H1 (cell line): ENCODE measurements at regions not wholly inside any gene's neighbourhood (a gene's known extent, or its start where the extent isn't known, plus 50 kb on each side); places are given as distances from the start of the nearest gene placed in this dataset.

Experiments
- CHD2 ChIP-seq: IDR thresholded peaks from 2 replicates; pipeline ENCODE4 v1.6.1; 2012; ENCODE audit warnings: low read length, improper control_type of control experiment
- JUN ChIP-seq: IDR thresholded peaks from 2 replicates; pipeline ENCODE4 v1.6.1; 2011; ENCODE audit warnings: low read depth, mild to moderate bottlenecking, improper control_type of control experiment, low read length
- RBBP5 ChIP-seq: IDR thresholded peaks from 2 replicates; pipeline ENCODE4 v1.7.1; 2012; ENCODE audit warnings: low read depth, mild to moderate bottlenecking, inconsistent platforms, low read length, moderate library complexity, borderline replicate concordance
- TCF12 ChIP-seq: IDR thresholded peaks from 2 replicates; pipeline ENCODE4 v1.6.1; 2011; ENCODE audit warnings: low read depth, mild to moderate bottlenecking, low read length
- TF ChIP-seq, protein P1 (sequence below): fragments of 300-600 bp; sonication (generic); IDR thresholded peaks from 2 replicates; pipeline ENCODE4 v1.7.1; 2012; ENCODE audit warnings: low read length, moderate library complexity, mild to moderate bottlenecking, inconsistent platforms; ENCODE audit not compliant: insufficient replicate concordance

DNA sequence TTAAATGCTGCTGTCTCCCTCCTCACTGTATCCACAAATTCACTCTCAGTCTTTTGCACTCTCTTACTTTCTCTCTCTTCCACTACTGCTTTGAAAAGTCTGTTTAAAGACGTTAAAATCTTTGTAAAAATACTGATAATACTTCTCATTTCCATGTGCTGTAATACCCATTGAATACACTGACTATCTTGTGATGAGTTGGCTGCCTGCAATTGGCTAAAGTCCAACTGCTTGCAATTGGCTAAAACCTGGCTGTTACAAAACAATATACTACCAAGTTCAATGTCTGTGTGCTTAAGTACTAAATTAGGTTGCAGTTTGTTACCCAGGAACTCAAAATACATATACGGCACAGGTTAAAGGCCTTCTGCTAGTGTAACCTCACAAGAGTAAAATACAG, 264.8 kb downstream of the THBS2 start (continued):
- TF ChIP-seq, protein P1, sequence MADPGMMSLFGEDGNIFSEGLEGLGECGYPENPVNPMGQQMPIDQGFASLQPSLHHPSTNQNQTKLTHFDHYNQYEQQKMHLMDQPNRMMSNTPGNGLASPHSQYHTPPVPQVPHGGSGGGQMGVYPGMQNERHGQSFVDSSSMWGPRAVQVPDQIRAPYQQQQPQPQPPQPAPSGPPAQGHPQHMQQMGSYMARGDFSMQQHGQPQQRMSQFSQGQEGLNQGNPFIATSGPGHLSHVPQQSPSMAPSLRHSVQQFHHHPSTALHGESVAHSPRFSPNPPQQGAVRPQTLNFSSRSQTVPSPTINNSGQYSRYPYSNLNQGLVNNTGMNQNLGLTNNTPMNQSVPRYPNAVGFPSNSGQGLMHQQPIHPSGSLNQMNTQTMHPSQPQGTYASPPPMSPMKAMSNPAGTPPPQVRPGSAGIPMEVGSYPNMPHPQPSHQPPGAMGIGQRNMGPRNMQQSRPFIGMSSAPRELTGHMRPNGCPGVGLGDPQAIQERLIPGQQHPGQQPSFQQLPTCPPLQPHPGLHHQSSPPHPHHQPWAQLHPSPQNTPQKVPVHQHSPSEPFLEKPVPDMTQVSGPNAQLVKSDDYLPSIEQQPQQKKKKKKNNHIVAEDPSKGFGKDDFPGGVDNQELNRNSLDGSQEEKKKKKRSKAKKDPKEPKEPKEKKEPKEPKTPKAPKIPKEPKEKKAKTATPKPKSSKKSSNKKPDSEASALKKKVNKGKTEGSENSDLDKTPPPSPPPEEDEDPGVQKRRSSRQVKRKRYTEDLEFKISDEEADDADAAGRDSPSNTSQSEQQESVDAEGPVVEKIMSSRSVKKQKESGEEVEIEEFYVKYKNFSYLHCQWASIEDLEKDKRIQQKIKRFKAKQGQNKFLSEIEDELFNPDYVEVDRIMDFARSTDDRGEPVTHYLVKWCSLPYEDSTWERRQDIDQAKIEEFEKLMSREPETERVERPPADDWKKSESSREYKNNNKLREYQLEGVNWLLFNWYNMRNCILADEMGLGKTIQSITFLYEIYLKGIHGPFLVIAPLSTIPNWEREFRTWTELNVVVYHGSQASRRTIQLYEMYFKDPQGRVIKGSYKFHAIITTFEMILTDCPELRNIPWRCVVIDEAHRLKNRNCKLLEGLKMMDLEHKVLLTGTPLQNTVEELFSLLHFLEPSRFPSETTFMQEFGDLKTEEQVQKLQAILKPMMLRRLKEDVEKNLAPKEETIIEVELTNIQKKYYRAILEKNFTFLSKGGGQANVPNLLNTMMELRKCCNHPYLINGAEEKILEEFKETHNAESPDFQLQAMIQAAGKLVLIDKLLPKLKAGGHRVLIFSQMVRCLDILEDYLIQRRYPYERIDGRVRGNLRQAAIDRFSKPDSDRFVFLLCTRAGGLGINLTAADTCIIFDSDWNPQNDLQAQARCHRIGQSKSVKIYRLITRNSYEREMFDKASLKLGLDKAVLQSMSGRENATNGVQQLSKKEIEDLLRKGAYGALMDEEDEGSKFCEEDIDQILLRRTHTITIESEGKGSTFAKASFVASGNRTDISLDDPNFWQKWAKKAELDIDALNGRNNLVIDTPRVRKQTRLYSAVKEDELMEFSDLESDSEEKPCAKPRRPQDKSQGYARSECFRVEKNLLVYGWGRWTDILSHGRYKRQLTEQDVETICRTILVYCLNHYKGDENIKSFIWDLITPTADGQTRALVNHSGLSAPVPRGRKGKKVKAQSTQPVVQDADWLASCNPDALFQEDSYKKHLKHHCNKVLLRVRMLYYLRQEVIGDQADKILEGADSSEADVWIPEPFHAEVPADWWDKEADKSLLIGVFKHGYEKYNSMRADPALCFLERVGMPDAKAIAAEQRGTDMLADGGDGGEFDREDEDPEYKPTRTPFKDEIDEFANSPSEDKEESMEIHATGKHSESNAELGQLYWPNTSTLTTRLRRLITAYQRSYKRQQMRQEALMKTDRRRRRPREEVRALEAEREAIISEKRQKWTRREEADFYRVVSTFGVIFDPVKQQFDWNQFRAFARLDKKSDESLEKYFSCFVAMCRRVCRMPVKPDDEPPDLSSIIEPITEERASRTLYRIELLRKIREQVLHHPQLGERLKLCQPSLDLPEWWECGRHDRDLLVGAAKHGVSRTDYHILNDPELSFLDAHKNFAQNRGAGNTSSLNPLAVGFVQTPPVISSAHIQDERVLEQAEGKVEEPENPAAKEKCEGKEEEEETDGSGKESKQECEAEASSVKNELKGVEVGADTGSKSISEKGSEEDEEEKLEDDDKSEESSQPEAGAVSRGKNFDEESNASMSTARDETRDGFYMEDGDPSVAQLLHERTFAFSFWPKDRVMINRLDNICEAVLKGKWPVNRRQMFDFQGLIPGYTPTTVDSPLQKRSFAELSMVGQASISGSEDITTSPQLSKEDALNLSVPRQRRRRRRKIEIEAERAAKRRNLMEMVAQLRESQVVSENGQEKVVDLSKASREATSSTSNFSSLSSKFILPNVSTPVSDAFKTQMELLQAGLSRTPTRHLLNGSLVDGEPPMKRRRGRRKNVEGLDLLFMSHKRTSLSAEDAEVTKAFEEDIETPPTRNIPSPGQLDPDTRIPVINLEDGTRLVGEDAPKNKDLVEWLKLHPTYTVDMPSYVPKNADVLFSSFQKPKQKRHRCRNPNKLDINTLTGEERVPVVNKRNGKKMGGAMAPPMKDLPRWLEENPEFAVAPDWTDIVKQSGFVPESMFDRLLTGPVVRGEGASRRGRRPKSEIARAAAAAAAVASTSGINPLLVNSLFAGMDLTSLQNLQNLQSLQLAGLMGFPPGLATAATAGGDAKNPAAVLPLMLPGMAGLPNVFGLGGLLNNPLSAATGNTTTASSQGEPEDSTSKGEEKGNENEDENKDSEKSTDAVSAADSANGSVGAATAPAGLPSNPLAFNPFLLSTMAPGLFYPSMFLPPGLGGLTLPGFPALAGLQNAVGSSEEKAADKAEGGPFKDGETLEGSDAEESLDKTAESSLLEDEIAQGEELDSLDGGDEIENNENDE, result no peak
- TF ChIP-seq JUN (no peak), CHD2 (no peak), TCF12 (no peak), RBBP5 (no peak)
